Suppressor macrophage treated with lipopolysaccharide for 4 hours (primary cell): ENCODE measurements at regions not wholly inside any gene's neighbourhood (a gene's known extent, or its start where the extent isn't known, plus 50 kb on each side); places are given as distances from the start of the nearest gene placed in this dataset.

ENCODE experiments used
- DNase-seq: peaks from one replicate; pipeline ENCODE4 v3.0.0-alpha.2; 2020

- no peak for DNase-seq
Measured at GRCh38 chr2:82539280-82539621, 1919.8 kb downstream of the SUCLG1 start.

DNA sequence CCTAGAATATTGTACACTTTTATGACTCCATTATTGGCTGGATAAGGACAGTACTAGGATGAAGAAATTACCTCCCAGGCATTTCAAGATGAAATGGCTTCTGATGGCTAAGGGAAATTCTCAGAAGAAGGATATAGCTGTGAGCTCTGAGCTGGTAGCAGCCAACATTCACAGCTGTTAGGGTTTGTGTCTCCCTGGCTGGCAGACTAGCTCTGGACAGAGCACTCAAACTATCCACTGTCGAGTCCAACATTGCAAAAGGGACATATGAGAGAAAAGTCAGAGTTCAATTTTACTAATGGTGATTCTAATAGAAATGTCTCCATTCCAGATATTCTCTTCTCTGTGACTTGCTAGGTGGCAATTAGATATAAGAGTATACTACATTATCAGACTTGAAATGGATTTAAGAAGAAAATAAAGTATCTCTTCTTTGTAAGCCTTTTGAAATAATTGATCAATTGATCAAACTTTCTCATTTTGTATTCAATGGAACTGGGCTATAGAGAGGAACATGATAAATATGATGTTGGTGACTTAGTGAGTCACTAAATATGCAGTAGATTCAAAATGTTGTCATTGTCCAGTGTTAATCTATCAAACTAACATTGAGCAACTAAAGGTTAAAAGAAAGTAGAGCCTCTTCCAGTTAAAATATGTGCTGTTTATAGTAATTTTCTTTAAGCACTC, 1920.3 kb downstream of the SUCLG1 start:
- no peak for DNase-seq

- no peak for DNase-seq
Measured at GRCh38 chr2:82528288-82528687, 1930.8 kb downstream of the SUCLG1 start.

DNA sequence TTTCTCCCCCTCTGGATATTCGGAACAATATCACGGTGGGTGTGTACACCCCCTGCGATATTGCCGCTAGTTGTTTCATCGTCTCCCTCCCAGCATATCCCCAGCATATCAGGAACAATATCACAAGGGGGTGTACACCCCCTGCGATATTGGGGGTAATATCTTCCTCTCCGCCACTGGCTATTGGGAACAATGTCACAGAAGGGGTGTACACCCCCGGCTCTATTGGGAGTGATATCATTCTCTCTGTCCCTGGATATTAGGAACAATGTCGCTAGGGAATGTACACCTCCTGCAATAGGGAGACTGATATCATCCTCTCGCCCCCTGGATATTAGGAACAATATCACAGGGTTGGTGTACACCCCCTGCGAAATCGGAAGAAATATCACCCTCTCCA, 1932.0 kb downstream of the SUCLG1 start:
- no peak for DNase-seq

DNA sequence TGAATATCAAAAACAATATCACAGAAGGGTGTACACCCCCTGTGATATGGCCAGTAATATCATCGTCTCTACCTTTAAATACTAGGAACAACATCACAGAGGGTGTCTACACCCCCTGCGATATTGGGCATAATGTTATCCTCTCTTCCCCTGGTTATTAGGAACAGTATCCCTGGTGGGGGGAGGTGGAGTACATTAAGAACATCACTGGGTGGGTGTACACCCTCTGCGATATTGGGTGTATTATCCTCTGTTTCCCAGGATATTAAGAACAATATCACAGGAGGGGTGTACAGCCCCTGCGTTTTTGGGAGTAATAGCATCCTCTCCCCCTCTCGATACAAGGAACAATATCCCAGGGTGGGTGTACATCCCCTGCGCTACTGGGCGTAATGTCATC, 1932.8 kb downstream of the SUCLG1 start:
- no peak for DNase-seq

- no peak for DNase-seq
Measured at GRCh38 chr2:82525744-82526143, 1933.3 kb downstream of the SUCLG1 start.

GRCh38 chr2:82524826-82525225, 1934.3 kb downstream of the SUCLG1 start:
- no peak for DNase-seq

GRCh38 chr2:82511894-82512293, 1947.2 kb downstream of the SUCLG1 start:
- no peak for DNase-seq

DNA sequence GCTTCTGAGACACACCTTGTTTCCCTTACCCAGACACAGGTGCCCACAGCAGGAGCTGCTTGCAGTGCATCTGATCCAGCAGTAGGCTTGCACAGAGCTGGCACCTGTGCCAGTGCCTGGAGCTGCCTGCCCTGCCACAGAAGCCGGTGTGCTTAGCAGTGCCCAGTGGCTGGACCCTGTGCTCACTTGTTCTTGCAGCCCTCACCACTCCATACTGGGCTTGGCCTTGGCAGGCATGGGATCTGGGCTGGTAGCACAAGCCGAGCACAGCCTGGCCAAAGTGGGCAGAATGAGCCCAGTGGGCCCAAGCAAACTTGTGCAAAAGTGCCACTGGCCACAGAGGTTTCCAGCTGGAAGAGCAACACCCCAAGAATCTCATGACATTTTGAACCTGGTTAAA, 1950.4 kb downstream of the SUCLG1 start:
- no peak for DNase-seq

DNA sequence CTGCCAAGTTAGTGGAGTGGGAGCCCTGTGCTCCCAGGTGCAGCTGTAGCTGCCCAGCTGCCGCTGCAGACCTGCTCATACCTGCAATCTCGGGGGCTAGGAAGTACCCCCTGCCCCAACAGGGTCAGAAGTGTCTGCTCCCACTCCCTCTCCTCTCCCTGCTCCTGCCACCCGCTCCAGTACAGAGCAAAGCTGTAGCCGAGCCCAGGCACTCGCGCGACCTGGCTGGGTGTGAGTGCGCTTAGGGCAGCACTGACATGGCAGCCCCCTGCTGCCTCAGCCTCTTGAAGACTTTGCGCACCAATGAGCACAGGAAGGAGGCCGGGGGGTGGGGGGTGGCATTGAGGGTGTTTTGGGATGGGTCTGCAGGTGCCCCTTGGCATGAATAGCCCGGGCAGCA, 1951.4 kb downstream of the SUCLG1 start:
- DNase-seq: no peak

DNA sequence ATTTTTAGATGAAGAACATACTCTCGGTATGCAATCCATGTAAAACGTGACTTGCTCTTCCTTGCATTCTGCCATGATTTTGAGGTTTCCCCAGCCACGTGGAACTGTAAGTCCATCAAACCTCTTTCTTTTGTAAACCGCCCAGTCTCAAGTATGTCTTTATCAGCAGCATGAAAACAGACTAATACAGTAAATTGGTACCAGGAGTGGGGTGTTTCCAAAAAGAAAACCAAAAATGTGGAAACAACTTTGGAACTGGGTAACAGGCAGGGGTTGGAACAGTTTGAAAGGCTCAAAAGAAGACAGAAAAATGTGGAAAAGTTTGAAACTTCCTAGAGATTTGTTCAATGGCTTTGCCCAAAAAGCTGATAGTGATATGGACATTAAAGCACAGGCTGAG, 1957.9 kb downstream of the SUCLG1 start:
- no peak for DNase-seq

GRCh38 chr2:82498777-82499443, 1960.2 kb downstream of the SUCLG1 start:
- DNase-seq: no peak

DNA sequence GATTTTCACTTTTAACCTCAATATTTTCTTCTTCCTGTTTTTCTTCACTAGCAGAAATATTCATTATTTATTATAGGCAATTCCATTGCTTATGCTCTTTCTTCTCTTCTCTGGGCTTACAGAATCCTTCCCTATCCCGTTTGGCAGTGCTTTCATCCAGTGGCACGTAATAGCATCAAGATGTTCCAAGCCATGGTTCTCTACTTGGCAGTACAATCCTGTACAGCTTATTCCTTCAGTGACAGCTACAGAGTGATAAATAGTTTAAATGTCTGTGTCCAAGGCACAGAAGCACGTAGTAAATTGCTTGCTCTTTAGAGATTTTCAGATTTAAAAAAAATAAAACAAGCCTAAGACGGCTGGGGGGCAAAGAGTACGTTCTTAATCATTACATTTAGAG, 1964.3 kb downstream of the SUCLG1 start:
- no peak for DNase-seq

DNA sequence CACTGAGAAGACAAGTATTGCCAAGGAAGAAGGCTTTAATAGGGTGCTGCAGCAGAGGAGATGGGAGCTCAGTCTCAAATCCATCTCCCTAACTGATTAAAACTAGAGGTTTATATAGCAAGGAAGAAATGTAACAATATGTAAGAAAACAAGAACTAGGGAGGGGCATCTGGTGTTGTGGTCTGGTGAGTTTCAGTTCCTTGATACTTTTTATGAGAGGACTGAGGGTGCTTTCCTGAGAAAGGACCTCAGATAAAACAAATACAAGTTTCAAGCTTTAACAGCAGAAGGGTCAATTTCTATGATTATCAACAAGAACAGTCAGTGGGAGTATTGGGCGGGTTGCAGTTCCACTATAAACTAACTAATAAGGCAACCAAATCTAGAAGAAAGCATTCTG, 1967.5 kb downstream of the SUCLG1 start:
- DNase-seq: no peak

DNA sequence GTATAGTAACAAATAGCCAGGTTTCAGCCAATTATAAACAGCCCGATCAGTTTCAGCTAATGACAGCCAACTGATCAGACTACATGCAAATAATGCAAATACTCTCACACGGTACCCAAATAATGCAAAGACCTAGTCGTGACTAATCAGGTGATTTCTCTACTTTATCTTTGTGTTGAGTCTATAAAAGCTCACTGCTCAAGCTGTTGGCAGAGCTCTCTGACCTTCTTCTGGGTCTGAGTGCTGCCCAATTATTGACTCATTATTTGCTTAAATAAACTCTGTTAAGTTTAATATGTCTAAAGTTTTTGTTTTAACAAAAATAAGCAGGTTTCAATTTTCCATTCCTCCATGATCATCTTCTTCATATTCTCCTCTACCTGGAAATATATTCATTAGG, 1971.7 kb downstream of the SUCLG1 start:
- DNase-seq: no peak

GRCh38 chr2:82485701-82486100, 1973.4 kb downstream of the SUCLG1 start:
- no peak for DNase-seq

DNA sequence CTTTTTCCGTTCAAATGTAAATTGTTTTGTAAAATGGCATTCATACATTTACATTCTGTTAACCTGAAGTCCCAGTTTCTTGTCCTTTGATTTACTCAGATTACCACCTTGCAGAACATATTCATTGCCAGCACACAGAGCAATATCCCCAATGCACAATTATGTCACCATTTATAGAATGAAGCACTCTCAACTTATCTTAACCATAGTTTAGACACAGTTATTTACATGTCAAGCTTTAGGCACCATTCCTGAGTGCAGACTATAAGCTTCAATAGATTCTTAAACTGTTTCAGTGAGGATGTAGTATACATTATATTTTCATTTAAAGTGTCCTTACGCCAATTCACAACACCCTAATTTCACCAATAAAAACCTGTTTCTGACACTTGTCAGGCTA, 1977.9 kb downstream of the SUCLG1 start:
- DNase-seq: no peak

DNA sequence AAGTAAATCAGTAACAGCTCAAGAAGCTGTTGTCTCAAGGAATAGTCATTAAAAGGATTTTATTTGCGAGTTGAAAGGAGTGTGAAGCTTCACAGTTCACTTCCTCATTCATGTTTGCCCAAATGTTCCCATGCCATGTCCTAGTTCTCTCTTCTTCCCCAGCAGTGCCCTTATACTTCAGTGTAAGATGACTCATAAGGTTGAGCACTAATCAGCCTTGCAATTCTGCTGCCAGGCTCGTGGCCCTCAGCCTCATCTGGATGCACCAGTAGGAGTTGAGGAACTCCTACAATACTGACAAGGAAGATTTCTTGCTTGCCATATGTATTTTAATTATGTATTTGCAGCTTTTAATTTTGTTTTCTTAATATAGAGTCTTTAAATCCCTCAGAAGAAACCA, 1980.4 kb downstream of the SUCLG1 start:
- DNase-seq: no peak

- DNase-seq: no peak
Measured at GRCh38 chr2:82476094-82476493, 1983.0 kb downstream of the SUCLG1 start.

- no peak for DNase-seq
Measured at GRCh38 chr2:82428251-82428650, 2030.8 kb downstream of the SUCLG1 start.

- DNase-seq: no peak
Measured at GRCh38 chr2:82412021-82412420, 2047.1 kb downstream of the SUCLG1 start.

DNA sequence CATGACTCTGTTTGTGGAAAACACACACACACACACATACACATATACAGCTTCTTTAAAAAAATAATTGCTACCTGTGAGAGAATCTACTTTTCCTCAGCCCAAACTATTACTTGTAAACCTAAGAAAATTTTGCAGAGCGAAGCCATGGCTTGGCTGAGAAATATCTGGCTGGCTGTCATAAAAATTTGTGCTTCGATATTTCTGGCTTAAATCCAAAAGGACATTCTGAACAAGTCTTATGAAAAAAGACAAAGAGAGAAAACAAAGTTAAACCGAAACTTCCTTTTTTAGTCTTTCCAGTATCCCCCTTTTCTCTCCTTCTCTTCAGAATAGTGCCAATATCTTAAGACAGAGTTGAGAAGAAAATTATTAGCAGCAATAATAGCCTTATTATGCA, 2048.0 kb downstream of the SUCLG1 start:
- no peak for DNase-seq

DNA sequence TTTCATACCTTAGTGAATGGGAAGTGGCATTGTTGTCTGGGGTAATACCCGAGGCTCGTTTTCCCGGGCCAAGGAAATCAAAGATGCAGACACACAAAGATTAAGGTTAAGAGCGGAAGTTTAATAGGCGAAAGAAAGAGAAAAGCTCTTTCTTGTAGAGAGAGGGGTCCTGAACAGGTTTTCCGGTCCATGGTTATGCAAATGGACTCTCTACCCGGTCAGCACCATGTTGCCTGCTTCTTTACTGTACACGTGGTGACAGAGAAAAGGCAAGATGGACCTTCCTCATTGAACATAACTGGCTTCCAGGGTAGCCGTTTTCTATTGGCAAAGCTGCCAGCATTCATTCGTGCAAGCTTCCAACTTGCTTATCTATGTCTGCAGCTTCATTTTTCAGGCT, 2063.5 kb downstream of the SUCLG1 start:
- no peak for DNase-seq

GRCh38 chr2:82391386-82391785, 2067.7 kb downstream of the SUCLG1 start:
- DNase-seq: no peak

- DNase-seq: no peak
Measured at GRCh38 chr2:82355622-82356021, 2051.1 kb upstream of the LRRTM1 start.
